GM19240 (cell line): ENCODE measurements at regions not wholly inside any gene's neighbourhood (a gene's known extent, or its start where the extent isn't known, plus 50 kb on each side); places are given as distances from the start of the nearest gene placed in this dataset.

ENCODE experiments used
- DNase-seq: peaks from one replicate; pipeline ENCODE4 v3.0.0; 2011; ENCODE audit warnings: low spot score; ENCODE audit not compliant: insufficient read length

DNA sequence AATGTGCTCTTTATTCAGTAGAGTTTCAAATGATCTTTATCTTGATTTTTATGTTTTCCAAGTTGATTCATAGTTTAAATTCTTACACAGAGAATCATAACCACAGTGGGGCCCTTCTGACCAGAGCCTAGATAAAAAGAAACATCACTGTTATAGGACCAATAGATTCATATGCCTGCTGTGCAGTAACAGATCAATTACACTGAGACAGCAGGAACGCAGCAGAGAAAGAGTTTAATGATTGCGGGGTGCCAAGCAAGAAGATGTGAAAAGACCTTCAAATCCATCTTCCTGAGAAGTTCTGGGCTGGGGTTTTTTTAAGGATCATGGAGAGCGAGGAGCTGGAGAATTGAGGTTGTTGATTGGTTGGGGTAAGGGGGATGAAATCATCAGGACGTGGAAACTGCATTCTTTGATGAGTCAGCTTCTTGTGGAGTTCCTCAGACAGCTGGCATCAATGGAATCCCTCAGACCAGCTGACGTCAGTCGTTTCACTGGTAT lies 346.6 kb downstream of the TBC1D4 start:
- DNase-seq: no peak

DNA sequence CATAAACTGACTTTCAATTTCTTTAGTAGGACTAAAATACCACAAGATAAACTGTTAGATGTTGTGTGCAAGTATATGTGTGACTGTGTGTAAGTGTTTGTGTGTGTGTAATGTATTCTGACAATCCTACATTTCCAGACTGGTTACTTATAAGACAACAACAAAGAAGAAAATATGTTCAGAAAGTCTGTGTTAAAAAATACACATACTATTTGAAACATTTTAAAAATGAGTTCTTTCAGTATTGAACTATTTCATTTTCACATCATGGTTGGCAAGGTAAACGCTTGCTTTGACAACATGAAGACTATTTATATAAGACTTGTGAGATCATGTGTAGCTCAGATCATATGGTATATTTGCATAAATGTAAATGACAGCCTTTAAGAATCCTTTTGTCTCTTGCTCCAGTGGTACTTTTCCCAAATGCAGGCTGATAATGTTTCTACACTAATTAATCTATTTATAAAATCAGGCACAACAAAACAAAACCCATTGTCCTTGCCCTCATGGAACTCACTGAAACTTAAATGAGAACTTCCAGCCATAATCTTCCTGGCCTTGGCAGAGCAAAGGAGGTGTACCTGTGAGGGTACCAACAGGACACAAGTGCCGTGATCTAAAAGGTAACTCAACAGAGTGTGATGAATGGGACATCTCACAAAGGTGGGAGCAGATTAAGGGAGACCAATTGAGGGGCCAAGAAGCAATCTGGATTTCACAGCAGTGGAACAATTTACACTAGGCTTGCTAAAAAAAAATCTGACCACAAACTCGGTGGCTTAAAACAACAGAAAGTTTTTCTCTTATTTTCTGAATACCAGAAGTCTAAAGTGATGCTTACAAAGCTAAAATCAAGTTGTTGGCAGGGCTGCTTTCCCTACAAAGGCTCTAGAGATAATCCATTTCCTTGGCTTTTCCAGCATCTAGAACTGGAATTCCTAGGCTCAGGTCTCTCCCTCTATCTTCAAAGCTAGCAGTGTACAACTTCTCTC lies 349.0 kb downstream of the TBC1D4 start:
- no peak for DNase-seq

DNA sequence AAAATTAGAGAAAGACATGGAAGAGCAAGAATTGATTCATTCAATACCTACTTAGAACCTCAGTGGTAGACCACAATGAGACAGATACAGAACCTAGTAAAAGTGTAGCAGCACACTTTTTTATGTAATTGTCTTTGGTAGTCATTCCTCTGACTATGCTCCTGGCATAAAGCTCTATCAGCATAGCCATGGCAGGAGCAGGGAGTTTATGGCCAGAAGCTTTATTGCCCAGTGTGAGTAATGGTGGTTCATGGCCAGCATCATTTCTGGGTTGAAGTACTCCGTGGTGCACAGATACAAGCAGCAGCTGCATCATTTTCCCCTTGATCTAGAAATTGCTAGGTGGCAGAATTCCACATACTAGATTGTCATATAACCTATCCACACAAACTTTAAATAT lies 352.6 kb downstream of the TBC1D4 start:
- no peak for DNase-seq

DNA sequence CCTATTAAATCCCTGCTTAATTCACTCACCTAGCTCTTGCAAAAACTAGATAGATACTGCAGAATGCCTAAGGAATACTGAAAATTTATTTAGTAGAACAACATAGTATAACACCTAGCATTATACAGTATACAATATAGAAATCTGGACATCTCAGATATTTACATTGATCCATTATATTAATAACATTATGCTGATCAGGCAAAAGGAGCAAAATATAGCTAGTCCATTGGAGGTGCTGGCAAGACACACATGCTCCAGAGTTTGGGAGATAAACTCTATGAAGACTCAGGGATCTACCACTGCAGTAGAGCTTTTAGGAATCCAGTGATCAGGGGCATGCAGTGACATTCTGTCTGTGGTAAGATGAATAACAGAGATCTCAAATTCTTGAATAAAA lies 357.6 kb downstream of the TBC1D4 start:
- no peak for DNase-seq

DNA sequence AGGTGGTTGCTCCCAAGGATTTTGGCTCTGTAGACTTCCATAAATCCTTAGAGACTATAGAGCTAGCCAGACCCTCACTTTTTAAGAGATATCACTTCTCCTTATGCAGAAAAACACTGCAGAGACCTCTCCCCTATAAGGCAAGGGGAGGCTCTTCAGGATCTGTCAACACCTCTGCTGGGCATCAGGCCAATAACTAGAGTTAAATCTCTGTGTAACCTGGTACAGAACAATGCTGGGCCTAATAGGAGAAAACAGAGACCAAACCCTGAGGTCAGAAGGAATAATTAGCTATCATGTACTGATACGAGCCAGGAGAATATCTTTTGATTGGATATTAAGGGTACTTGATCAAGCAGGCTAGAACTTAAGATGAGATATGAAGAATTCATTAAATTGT lies 358.5 kb downstream of the TBC1D4 start:
- no peak for DNase-seq

DNA sequence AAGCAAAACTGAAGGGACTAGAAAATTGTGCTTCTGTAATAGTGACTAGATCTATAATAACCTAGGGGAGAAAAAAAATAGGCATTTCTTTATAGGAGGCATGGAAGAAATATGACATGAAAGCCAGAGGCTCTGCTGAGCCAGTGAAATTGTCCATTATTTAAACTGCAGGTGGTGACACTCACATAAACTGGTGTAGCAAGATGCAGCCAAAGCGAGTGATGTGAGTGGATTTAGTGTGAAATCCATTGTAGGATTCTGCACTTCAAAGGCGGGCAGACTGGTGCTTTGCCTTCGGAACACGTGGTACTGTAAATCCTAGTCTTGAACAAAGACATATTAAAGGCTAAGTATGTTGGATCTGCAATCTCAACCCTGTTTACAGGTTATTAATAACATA lies 361.9 kb downstream of the TBC1D4 start:
- no peak for DNase-seq

DNA sequence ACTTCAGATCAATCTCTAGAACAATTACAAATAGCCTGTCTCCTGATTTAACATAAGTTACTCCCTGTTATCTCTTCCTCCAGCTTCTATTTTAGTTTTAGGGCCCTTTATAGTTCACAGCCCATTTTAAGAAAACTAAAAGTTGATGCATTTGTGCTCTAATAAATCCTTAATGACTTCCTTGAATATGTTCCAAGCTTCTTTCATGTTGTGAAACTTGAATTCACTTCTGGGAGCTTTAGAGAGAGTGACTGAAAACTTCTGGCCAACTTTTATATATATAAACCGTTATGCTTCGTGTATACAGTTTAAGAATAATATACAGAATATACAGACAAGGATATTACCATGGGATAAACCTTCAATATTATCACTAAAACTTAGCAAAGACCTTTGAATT lies 366.8 kb downstream of the TBC1D4 start:
- no peak for DNase-seq

DNA sequence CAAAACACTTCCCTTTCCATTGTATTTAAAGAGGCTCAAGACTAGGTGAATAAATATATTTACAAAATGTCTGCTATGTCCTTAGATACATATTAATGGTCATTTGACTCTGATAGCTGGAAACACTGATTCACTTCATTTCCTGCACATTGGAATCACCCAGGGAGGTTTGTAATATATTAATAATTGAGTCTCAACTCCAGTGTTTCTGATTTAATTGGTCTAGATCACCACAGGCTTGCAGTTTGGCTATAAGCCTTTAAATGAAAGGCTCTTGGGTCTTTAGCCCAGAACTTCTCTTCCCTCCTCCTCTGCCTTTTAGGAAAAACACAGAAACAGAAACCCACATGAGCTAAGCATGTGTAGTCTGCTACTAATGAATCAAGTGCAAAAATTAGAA lies 378.0 kb downstream of the TBC1D4 start:
- DNase-seq: no peak

DNA sequence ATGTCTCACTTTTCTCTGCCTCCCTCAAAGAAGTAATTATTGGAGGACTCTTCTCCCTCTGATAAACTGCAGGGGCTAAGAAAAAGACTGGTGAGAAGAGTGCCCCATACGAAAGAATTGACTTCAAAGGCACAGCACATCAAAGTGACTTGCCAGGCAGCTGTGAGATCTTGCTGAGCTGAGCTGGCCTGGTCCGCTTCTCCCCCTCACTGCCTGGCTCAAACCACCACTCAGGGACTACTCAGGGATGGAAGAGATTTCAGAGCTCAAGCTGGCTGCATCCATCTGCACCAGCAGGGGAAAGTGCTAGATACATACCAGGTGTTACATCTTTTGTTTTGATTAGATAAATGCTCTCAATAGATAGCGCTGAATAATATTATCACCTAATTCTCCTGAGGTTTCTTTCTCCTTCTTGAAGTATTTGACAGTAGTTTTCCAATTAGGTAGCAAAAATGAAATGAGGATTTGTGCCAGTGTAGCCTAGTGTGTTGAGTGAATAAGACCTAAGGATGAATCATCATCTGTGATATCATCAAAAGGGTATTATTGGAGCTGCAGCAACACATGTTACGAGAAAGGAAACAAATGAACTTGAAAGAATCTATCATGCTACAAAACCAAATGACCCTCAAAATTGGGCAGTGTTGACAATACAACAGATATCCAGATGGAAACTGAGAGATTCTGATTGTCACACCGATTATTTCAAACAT lies 379.8 kb downstream of the TBC1D4 start:
- DNase-seq: no peak

DNA sequence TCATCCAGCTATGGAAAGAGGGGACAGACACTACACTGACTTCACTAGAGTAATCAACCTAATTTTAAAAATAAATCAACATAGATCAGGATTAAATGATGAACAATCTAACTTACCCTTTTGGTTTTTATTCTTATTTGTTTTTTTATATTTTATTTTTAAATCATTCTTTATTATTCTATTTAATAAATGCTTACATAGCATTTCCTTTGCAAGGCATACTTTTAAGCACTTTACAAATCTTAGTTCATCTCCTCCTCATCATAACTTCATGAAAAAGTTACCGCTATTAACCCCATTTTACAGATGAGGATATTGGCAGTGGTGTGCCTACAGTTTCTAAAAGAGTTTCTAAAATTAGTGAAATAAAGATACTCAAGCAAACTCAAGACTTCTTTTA lies 380.6 kb downstream of the TBC1D4 start:
- no peak for DNase-seq

DNA sequence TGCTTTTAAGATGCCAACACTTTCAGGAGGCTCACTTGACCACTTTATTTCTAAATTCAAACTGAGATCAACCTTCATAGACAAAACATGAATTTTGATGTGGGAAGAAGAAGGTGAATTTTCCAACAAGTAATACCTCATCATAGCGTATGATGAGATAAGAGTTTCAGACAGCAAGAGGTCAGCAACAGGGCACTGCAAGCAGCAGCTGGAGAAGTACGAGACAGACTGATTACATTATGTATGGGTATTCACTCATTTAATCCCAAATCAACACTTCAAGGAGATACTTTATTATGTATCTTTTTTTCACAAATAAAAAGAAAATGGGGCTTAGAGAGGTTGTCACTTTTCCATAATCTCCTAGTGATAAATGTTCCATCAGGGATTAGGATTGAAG lies 389.8 kb downstream of the TBC1D4 start:
- DNase-seq: no peak

DNA sequence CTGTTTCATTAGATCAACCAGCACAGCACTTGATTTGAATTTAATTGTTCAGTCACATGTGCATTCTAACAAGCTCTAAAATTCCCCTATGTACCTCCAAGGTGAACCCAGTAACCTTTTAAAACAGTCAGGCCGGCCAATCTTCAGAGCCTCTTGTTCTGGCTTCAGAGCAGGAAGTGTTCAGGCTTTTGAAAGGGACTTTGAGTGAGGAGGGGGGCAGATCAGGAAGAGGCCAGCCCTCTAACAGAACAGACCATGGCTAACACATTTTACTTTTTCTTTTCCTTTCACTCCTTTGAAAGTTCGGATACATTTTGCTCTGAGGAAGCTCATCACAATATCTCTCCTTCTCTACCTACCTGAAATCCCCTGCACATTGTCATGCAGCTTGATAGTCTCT lies 390.3 kb downstream of the TBC1D4 start:
- no peak for DNase-seq

DNA sequence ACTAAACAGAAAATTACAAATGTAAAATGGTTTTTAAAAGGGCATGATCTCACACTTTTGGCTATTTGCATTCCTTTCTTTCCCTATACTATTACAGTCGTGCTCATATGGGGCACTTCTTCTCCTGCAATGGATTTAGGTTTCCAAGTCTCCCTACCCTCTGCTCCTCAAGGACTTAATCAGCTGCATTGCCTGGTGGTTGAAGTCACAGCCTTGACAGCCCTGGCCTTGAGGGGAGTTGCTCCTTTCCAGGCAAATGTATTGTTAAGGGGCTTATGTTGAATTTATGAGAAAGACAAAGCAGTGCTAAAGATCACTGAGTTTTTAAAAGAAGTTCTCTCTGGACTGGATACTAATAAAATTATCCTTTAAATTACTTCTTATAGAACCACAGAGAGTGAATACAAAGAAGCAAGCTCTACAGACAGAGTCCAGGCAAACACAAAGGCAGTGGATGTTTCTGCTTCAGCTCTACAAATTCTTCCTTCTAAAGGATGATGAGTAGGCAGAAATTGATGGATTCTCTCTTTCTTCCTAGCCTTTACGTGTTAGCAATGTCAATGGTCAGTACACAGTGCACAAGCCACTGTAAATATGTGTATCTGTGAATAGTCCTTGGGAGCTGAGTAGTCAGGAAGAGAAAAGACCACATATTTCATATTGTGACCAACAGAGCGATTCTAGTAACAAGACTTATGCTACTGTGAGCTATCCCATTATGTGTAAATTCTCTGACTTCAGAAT lies 390.9 kb downstream of the TBC1D4 start:
- no peak for DNase-seq

DNA sequence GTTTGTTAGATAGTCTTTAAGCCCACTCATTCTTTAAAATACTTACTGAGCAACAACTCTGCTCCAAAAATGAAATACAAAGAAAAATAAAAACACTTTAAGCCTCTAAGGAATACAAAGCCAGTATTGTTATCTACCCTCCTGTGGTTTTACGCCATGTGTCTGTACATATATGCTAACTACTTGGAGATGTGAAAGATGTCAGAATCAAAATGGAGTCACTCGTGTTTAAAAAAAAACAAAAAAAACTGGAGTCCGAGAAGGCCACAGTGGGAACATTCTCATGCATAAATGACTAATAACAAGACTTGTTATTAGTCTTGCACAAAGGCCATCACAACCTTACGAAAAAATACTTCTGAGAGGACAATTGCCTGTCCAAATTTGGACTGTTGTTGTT lies 393.1 kb downstream of the TBC1D4 start:
- DNase-seq: no peak

DNA sequence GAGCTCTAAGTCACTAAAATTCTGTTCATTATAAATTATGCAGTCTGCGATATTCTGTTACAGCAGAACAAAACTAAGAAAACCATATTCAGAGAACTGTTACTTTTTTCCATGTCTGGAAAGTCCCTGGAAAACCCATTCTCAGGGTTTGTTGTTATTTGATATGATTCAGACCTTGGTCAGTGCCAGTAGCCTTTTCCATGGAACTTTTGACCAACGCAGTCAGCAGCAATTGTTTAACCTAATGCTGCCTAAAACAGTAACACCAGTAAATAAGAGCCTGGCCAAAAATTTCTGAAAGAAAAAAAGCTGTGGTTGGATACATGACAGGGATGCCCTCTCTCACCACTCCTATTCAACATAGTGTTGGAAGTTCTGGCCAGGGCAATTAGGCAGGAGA lies 402.7 kb downstream of the TBC1D4 start:
- DNase-seq: no peak

DNA sequence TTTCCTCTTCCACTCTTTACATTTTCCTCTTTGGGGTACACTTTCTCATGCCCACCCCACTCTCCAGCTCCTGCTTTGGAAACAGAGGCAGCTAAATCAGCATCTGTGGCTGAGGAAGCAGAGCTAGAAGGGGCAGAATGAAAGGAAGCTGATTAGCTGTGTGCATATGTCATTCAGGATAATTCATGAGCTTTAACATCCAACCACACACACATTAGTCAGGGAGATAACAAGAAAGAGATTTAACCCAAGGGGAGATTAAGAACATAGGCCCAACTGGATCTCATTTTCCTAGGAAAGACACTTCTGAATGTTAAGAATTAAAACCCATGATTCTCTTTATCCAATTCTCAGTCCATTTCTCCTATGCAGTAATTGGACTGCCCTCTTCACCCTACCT lies 405.5 kb downstream of the TBC1D4 start:
- no peak for DNase-seq

DNA sequence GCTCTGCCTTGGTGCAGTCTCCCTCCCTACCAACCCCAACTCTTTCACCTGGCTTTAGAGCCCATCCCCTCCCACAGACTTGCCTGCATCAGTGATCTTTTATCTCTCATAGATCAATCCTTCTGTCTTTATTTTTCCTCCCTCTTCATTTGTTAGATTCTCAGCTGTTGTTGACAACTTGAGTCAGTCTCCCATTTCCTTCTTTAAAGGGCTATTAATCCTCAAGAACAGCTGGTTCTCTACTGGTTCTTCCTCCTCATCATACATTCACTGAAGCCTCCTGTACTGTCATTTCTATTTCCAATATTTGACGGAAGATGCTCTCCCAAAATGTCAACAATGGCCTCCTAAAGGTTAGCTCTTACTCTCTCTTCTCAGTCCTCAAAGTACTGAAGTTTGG lies 408.2 kb downstream of the TBC1D4 start:
- no peak for DNase-seq

DNA sequence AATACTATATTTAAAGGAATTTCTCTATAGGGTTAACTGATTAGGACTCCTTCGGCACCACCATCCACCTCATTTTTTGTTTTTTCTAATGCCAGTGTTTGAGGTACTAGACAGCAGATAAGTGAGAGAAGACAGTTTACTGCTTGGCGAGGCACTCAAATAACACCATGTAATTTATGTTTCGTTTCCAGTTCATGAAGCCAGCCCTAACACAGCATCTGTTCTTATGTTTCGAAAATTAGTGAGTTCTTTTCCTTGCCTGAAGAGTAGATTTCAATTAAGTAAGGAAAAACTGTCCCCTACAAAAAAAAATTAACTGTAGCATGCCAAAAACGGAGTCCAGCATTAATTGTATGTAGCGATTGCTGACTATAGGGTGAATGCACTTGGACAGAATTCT lies 409.1 kb downstream of the TBC1D4 start:
- no peak for DNase-seq

DNA sequence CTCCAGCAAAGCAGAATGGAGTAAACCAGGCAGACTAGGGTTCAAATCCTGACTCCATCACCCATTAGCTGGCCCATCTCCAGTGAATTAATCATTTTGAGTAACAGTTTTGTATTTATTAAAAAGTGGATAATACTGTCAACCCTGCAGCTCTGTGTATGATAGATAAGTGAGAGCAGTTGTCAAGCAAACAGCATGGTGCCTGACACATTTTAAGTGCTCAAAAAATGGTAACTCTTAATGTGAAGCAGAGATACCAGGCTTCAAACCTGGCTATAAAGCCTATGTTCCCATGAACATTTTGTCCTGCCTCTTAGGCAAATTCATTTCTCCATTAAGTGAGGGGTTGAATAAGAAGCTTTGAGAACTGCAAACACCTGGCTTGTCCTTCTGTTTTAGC lies 409.6 kb downstream of the TBC1D4 start:
- no peak for DNase-seq

DNA sequence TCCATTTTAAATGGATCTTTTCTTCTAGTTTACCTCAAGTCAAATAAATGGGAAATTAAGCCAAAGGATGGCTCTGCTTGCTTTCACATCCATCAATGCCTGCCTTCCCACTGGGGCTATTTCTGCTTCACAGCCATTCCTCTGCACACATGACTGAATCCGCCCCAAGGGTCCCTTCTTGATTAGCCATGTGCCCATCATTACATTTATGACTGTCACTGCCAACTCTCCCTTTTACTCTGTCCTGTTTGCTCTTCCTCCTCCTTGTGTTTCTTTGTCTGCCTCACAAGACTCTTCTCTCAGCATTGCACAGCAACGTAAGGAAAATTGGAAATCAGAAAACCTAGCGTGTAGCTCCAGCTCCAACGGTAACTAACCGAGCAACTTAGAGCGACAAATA lies 410.2 kb downstream of the TBC1D4 start:
- no peak for DNase-seq

DNA sequence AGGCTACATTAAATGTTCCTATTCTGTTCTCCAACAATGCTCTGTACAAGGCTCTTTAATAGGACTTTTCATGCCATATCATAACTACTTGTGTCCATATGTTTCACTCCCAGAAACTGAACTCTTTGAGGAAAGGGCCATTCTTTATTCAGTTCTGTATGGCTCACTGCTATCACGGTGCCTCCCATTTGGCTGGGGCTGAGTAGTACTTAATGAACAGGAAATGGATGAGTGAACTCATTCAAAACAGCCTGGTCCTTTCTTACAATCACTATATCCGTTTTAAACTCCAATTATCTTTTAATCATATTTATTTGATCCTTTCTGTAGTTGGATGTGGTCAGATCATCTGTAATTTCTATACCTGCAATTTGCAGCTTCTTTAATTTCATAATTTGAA lies 410.6 kb downstream of the TBC1D4 start:
- DNase-seq: no peak

DNA sequence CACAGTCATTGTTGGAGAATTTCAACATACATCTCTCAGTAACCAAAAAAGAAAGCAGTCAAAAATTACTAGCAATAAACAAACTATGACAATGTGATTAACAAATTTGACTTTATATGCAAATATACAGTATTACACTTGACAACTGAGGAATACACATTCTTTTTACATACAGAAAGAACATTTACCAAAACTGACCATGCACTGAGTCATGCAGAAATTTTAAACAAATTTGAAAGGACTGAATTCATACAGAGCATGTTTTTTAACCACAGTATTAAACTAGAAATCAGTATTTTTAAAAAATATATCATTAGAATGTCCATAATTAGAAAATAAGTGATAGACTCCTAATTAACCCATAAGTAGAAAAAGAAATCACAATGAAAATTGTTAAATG lies 420.1 kb downstream of the TBC1D4 start:
- no peak for DNase-seq
